T-cell (primary cell): ENCODE measurements at regions not wholly inside any gene's neighbourhood (a gene's known extent, or its start where the extent isn't known, plus 50 kb on each side); places are given as distances from the start of the nearest gene placed in this dataset.

ENCODE experiments used
- ATAC-seq, 4 experiments: fragments of 200-7000 bp in 3 of 4; fragments of 150-1000 bp in 1 of 4; cut with Tn5 transposase; replicated peaks in 1 of 4; 1 replicate in 3 of 4; 2 replicates in 1 of 4; pipeline ENCODE4 v1.10.0; 2021; ENCODE audit warnings: moderate library complexity in 3 of 4, mild to moderate bottlenecking in 2 of 4, moderate number of reproducible peaks in 1 of 4
- CTCF ChIA-PET, 2 donors: fragments of 300-600 bp; sonication (Branson Sonifier 250); formaldehyde crosslinking; loops; one replicate each; lab custom pipeline; 2022; ENCODE audit warnings: antibody characterized with exemption in 2 of 2; lab: Charles Lee
- POLR2A ChIA-PET, 2 donors: fragments of 300-600 bp; sonication (Branson Sonifier 250); formaldehyde crosslinking; loops; one replicate each; lab custom pipeline; 2022; ENCODE audit warnings: antibody characterized with exemption in 2 of 2; lab: Charles Lee
- DNase-seq, 35 experiments: peaks; one replicate each; pipeline versions ENCODE4 v3.0.0 to v3.0.0-alpha.2; 2013 to 2023
- H3K27ac ChIP-seq: one replicate; pipeline ENCODE4 v1.5.1; 2013; ENCODE audit warnings: low read length
- H3K27me3 ChIP-seq, 2 experiments: replicated peaks in 1 of 2; 1 replicate in 1 of 2; 2 replicates in 1 of 2; pipeline versions ENCODE4 v1.6.1 to v1.7.0; 2013; ENCODE audit warnings: low read length in 1 of 2, mixed read lengths in 1 of 2; ENCODE audit not compliant: control insufficient read depth in 2 of 2, insufficient read depth in 2 of 2; ENCODE audit errors: extremely low read depth in 1 of 2
- H3K36me3 ChIP-seq, 2 donors: 1 replicate in 1 of 2; 2 replicates in 1 of 2; pipeline versions ENCODE4 v1.6.1 to v1.7.0; 2013; ENCODE audit warnings: low read length in 1 of 2; ENCODE audit not compliant: control insufficient read depth in 2 of 2, insufficient read depth in 1 of 2; ENCODE audit errors: extremely low read depth in 1 of 2
- H3K4me1 ChIP-seq, 2 experiments: 1 replicate in 1 of 2; 2 replicates in 1 of 2; pipeline versions ENCODE4 v1.6.1 to v1.7.0; 2013; ENCODE audit warnings: low read length in 2 of 2, mixed read lengths in 1 of 2; ENCODE audit not compliant: insufficient read depth in 2 of 2, control insufficient read depth in 1 of 2; ENCODE audit errors: extremely low read depth in 1 of 2
- H3K4me3 ChIP-seq, 2 donors: 1 replicate in 1 of 2; 2 replicates in 1 of 2; pipeline versions ENCODE4 v1.5.1 to v1.7.0; 2013; ENCODE audit warnings: mild to moderate bottlenecking in 2 of 2, low read length in 1 of 2, moderate library complexity in 1 of 2; ENCODE audit not compliant: control insufficient read depth in 1 of 2; ENCODE audit errors: extremely low read depth in 1 of 2
- H3K9me3 ChIP-seq: 2 replicates; pipeline ENCODE4 v1.7.0; 2013
- H3K27ac Mint-ChIP-seq, 2 donors: one replicate each; pipeline ENCODE4 v1.8.0; 2020 to 2021; ENCODE audit warnings: mild to moderate bottlenecking in 2 of 2, mixed read lengths in 2 of 2
- H3K27me3 Mint-ChIP-seq, 2 donors: one replicate each; pipeline ENCODE4 v1.8.0; 2021 to 2022; ENCODE audit warnings: mixed read lengths in 2 of 2
- H3K36me3 Mint-ChIP-seq: one replicate; pipeline ENCODE4 v1.8.0; 2021; ENCODE audit warnings: mixed read lengths
- H3K4me1 Mint-ChIP-seq, 3 donors: one replicate each; pipeline ENCODE4 v1.8.0; 2020 to 2022; ENCODE audit warnings: mixed read lengths in 3 of 3, mild to moderate bottlenecking in 1 of 3
- H3K4me3 Mint-ChIP-seq, 3 donors: one replicate each; pipeline ENCODE4 v1.8.0; 2020 to 2022; ENCODE audit warnings: mild to moderate bottlenecking in 3 of 3, mixed read lengths in 3 of 3, moderate library complexity in 3 of 3
- H3K9me3 Mint-ChIP-seq, 3 donors: one replicate each; pipeline ENCODE4 v1.8.0; 2020 to 2022; ENCODE audit warnings: mixed read lengths in 3 of 3
- WGBS: methylation state at CpG from one replicate; pipeline ENCODE4 v1.1.5; 2013; ENCODE audit warnings: missing lambda C conversion rate; ENCODE audit not compliant: insufficient coverage; 5-methylcytosine and 5-hydroxymethylcytosine counted together

DNA sequence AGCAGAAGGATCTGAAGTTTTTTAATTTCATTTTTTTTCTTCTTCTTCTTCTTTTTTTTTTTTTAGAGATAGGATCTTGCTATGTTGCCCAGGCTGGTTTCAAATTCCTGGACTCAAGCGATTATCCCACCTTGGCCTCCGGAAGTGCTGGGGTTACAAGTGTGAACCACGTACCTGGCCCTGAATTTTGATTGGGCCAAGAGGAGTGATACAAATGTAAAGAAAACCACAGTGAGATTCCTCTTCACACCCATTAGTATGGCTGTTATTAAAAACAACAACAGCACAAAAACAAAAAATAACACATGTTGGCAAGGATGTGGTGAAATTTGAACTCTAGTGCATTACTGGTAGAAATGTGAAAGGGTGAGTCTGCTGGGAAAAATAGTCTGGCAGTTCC lies 79.1 kb downstream of the KLF4 start:
- DNase-seq: no peak
- H3K4me1 Mint-ChIP-seq: no peaks in the 10 kb centered on the region
- CTCF ChIA-PET: no interaction called here
- no peak overlapping the region for H3K27ac ChIP-seq
- H3K9me3 ChIP-seq: no peaks in the 10 kb centered on the region
- POLR2A ChIA-PET: no interaction called here
- H3K27me3 Mint-ChIP-seq: peaks cover 0 to 2% of the 10 kb centered on the region in 2 donors
- H3K4me1 ChIP-seq: no peaks in the 10 kb centered on the region
- H3K4me3 Mint-ChIP-seq: no peak overlapping the region
- H3K27me3 ChIP-seq: peaks cover 0 to 6% of the 10 kb centered on the region in 2 experiments
- H3K27ac Mint-ChIP-seq: no peak overlapping the region
- no peaks in the 10 kb centered on the region for H3K36me3 ChIP-seq
- no peak overlapping the region for H3K4me3 ChIP-seq
- H3K36me3 Mint-ChIP-seq: no peaks in the 10 kb centered on the region
- no peaks in the 10 kb centered on the region for H3K9me3 Mint-ChIP-seq
- WGBS: no CpG with 5 or more reads among the region's 3 CpGs
- no peak for ATAC-seq

DNA sequence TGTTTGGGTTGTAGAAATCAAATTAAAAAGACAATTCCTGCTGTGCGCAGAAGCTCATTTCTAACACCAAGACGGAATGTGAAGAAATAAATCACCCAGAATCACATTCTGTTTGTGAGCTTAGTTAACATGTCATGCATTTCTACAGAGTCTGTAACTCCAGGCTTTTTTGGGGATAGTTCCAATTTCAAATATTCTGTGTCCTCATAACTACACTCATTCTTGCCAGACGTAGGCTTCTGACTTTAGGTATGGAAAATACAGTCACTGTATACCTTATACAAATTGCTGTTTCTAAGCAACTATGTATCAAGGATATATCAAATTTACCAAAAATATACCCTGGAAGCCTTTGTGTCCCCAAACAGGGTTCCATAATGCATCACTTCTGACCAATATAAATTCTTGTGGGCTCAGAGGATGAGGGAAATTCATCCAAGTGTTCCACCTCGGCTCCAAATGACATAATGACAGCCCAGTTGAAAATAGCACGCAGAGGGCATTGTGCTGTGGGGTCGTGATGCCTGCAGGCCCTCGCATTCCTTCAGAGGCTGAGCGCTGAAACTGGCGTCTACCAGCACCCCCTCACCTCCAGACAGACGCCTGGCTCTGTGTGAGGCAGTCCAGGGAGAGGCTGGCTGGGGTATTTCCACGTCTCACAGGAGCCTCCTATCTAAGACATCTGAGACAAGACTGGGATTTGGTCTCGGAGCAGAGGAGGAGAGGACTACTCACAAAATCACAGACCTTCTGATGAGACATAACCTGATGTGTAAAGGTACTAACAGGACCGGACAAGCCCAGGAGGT lies 79.8 kb downstream of the KLF4 start:
- no peaks in the 10 kb centered on the region for H3K36me3 Mint-ChIP-seq
- Histone ChIP-seq H3K9me3 (no peaks in the 10 kb centered on the region), H3K27ac (no peak overlapping the region), H3K4me1 (no peaks in the 10 kb centered on the region), H3K36me3 (no peaks in the 10 kb centered on the region), H3K4me3 (no peak overlapping the region), H3K27me3 (peaks cover 0 to 6% of the 10 kb centered on the region in 2 experiments)
- no peak for ATAC-seq
- WGBS: no CpG with 5 or more reads among the region's 13 CpGs
- no peaks in the 10 kb centered on the region for H3K9me3 Mint-ChIP-seq
- H3K27ac Mint-ChIP-seq: no peak overlapping the region
- no peak overlapping the region for H3K4me3 Mint-ChIP-seq
- DNase-seq: no peak
- no peaks in the 10 kb centered on the region for H3K4me1 Mint-ChIP-seq
- ChIA-PET POLR2A (no interaction called here), CTCF (no interaction called here)
- peaks cover 0 to 2% of the 10 kb centered on the region in 2 donors for H3K27me3 Mint-ChIP-seq

GRCh38 chr9:107407675-107408074 lies 81.9 kb downstream of the KLF4 start:
- H3K36me3 Mint-ChIP-seq: no peaks in the 10 kb centered on the region
- H3K27me3 Mint-ChIP-seq: peaks cover 0 to 4% of the 10 kb centered on the region in 2 donors
- no peaks in the 10 kb centered on the region for H3K4me1 Mint-ChIP-seq
- H3K9me3 ChIP-seq: no peaks in the 10 kb centered on the region
- CTCF ChIA-PET: interaction anchor here in 1 of 2 donors (0.5 kb wide), 1 partner anchor 250 kb away, joined by 11 read pairs; no protein-coding TSS in a partner anchor
- H3K4me1 ChIP-seq: no peaks in the 10 kb centered on the region
- H3K27ac ChIP-seq: no peak overlapping the region
- DNase-seq (no peak), ATAC-seq (no peak)
- H3K36me3 ChIP-seq: no peaks in the 10 kb centered on the region
- no peaks in the 10 kb centered on the region for H3K9me3 Mint-ChIP-seq
- peaks cover 0 to 2% of the 10 kb centered on the region in 2 experiments for H3K27me3 ChIP-seq
- POLR2A ChIA-PET: no interaction called here
- no peak overlapping the region for H3K4me3 Mint-ChIP-seq
- no peak overlapping the region for H3K27ac Mint-ChIP-seq
- WGBS: 60% methylated on average over 1 of the region's 2 CpGs
- no peak overlapping the region for H3K4me3 ChIP-seq

GRCh38 chr9:107405511-107405910 lies 84.1 kb downstream of the KLF4 start:
- no peaks in the 10 kb centered on the region for H3K36me3 Mint-ChIP-seq
- ATAC-seq: no peak
- WGBS: 91% methylated on average over 6 of the region's 6 CpGs
- H3K4me1 Mint-ChIP-seq: no peaks in the 10 kb centered on the region
- POLR2A ChIA-PET: interaction anchor here in 1 of 2 donors (0.5 kb wide), 1 partner anchor 222 kb away, joined by 3 read pairs; no protein-coding TSS in a partner anchor
- H3K9me3 ChIP-seq: no peaks in the 10 kb centered on the region
- H3K27ac Mint-ChIP-seq: no peak overlapping the region
- no peaks in the 10 kb centered on the region for H3K4me1 ChIP-seq
- peaks cover 0 to 2% of the 10 kb centered on the region in 2 experiments for H3K27me3 ChIP-seq
- H3K4me3 ChIP-seq: no peak overlapping the region
- H3K4me3 Mint-ChIP-seq: no peak overlapping the region
- H3K36me3 ChIP-seq: no peaks in the 10 kb centered on the region
- CTCF ChIA-PET: no interaction called here
- peaks cover 4 to 7% of the 10 kb centered on the region in 2 donors for H3K27me3 Mint-ChIP-seq
- no peak overlapping the region for H3K27ac ChIP-seq
- peaks cover 0 to 4% (median 0%) of the 10 kb centered on the region in 3 donors for H3K9me3 Mint-ChIP-seq
- no peak for DNase-seq

DNA sequence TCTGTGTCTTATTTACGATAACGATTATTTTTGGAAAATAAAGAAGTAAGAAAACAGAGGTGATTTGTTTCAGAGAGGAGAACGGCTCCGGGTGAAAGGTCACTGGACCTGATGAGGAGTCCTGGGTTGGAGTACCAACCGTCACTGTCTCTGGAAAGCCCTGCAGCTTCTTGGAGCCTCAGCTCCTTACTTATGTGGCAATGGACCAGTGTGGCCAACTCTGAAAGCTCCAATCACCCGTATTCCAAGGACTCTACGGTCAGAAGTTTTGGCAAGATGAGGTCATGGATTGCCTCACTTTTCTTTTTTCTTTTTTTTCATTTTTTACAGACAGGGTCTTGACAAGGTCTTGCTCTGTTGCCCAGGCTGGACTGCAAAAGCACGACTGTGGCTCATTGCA lies 84.8 kb downstream of the KLF4 start:
- Histone ChIP-seq H3K27ac (no peak overlapping the region), H3K27me3 (peaks cover 0 to 2% of the 10 kb centered on the region in 2 experiments), H3K9me3 (no peaks in the 10 kb centered on the region), H3K36me3 (no peaks in the 10 kb centered on the region), H3K4me1 (no peaks in the 10 kb centered on the region), H3K4me3 (no peak overlapping the region)
- DNase-seq (no peak), ATAC-seq (no peak)
- POLR2A ChIA-PET: no interaction called here
- WGBS: 76% methylated on average over 4 of the region's 8 CpGs
- Mint-ChIP-seq H3K27me3 (peaks cover 4 to 6% of the 10 kb centered on the region in 2 donors), H3K4me1 (no peaks in the 10 kb centered on the region), H3K9me3 (peaks cover 0 to 4% (median 0%) of the 10 kb centered on the region in 3 donors), H3K4me3 (no peak overlapping the region), H3K27ac (no peak overlapping the region), H3K36me3 (no peaks in the 10 kb centered on the region)
- CTCF ChIA-PET: no interaction called here

DNA sequence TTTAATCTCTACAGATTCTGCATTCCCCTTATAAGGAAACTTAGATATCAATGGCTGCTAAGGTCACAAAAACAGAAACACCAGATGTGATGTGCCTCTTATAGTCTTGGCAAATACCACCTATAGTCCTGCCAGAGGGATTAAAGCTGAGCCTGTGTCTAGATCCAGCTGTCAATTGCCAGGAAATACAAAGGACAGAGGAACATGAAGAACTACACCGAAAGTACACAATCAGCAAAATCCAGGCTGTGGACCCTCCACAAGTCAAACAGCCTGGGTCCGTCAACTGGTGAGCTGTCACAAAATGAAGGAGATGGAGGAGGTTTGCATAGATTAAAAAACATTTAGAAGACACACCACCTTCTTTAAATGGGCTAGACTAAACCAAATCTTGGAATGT lies 85.4 kb downstream of the KLF4 start:
- ChIA-PET CTCF (no interaction called here), POLR2A (no interaction called here)
- peaks cover 0 to 1% of the 10 kb centered on the region in 2 experiments for H3K27me3 ChIP-seq
- ATAC-seq (no peak), DNase-seq (no peak)
- peaks cover 4 to 6% of the 10 kb centered on the region in 2 donors for H3K27me3 Mint-ChIP-seq
- H3K4me1 ChIP-seq: no peaks in the 10 kb centered on the region
- H3K36me3 ChIP-seq: no peaks in the 10 kb centered on the region
- no peak overlapping the region for H3K27ac Mint-ChIP-seq
- peaks cover 0 to 4% (median 0%) of the 10 kb centered on the region in 3 donors for H3K9me3 Mint-ChIP-seq
- H3K36me3 Mint-ChIP-seq: no peaks in the 10 kb centered on the region
- no peak overlapping the region for H3K4me3 ChIP-seq
- no peaks in the 10 kb centered on the region for H3K9me3 ChIP-seq
- H3K27ac ChIP-seq: no peak overlapping the region
- H3K4me3 Mint-ChIP-seq: no peak overlapping the region
- WGBS: no CpG with 5 or more reads among the region's 2 CpGs
- H3K4me1 Mint-ChIP-seq: no peaks in the 10 kb centered on the region
